HG03135 (cell line): ENCODE measurements at regions not wholly inside any gene's neighbourhood (a gene's known extent, or its start where the extent isn't known, plus 50 kb on each side); places are given as distances from the start of the nearest gene placed in this dataset.

ENCODE experiments used
- ATAC-seq: cut with Tn5 transposase; IDR thresholded peaks from one replicate; pipeline ENCODE4 v1.9.1; 2021; ENCODE audit warnings: mild to moderate bottlenecking, moderate library complexity; ENCODE audit not compliant: unreplicated experiment

DNA sequence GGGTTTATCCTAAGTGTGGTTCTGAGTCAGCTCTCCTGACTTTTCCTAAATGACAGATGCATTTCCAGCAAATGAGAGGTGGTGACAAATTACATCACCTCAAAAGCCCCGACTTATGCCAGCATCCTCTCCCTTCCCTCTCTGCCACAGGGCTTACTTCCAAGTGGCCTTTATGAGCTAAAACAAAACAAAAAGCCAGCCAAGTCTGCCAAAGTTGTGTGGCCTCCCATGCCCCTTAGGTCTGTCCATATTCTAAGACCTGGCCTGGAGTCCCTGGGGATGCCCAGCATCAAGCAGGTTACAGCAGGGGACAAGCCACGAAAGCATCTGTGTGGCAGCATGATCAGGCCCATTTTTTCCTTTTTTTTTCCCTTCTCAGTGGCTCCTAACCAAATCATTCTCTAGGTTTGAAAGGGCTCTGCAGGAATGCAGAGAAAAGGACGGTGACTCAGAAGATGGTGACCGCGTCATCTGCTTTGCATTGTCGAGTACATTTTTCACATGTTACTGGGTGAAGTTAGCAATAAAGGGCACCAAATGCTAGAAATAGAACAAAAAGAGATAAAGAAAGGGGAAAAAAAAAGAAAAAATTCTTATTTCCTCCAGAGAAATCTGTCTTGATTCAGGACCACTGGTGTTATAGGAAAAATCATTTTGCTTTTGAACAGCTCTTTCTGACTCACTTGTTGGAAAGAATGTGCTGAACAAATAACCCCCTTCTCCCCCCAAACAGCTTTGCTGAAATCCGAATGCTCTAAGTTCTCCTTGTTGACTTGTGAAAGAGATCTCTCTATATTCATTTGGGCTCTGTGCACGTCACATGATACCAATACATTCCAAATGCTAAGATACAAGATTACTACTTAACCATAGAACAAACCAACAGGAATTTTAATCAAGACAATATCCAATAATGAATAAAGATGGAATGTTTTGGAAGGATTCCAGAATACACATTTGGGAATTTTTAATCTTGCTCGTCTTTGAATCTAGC lies 178.7 kb downstream of the EN1 start:
- ATAC-seq = no peak

DNA sequence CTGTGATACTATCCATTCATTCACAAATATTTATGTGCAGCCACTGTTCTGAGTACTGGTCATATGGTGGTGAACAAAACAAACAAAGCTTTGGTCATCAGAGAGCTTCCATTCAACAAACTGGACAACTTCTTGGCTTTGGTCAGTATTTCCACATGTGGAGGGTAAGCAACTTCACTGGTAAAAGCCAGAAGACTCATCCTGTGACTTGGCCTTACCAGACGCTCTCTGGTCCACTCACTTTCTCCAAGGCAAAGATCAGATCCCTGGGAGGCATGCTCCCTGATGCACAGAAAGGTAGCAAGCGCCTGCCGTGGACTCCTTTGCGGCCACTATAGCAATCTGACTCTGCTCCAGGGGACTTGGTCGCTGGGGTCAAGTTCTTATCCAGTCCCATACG lies 179.5 kb downstream of the EN1 start:
- ATAC-seq = no peak

- no peak for ATAC-seq
These were observed 180.1 kb downstream of the EN1 start for GRCh38 chr2:118667348-118667747.

- no peak for ATAC-seq
These were observed 181.5 kb downstream of the EN1 start for GRCh38 chr2:118665784-118666529.

GRCh38 chr2:118661179-118661578 lies 186.3 kb downstream of the EN1 start:
- ATAC-seq = no peak

- ATAC-seq = no peak
These were observed 188.8 kb downstream of the EN1 start for GRCh38 chr2:118658596-118659198.

DNA sequence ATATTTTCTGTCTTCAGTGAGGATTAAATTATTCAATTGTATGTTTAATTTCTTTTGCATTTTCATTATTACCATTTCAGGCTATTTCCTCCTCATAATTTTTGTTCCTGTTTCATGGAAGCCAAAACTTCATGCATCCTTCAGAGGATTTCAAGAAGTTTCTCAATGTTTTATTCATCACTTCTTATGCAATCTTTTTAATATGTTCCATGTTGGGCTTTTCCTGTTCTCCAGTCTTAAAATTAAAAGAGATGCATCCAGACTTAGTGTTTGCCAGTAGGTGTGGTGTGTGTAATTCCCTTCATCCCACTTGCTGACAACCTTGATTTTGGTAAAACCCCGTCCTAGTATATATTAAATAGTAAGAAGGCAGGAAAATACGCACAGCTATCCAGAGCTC lies 190.0 kb downstream of the EN1 start:
- ATAC-seq = no peak

DNA sequence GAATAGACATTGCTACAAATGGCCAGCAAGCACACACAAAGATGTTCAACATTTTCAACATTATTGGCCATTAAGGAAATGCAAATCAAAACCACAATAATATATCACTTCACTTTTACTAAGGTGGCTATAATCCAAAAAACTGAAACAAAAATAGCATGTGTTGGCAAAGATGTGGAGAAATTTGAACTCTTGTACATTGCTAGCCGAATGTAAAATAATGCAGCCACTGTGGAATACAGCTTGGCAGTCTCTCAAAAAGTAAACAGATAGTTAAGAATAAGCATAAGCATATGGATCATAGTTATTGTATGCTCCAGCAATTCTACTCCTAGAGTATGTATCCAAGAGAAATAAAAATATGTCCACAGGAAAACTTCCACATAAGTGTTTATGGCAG lies 192.5 kb downstream of the EN1 start:
- ATAC-seq = no peak

GRCh38 chr2:118650327-118650726 lies 197.1 kb downstream of the EN1 start:
- ATAC-seq = no peak

DNA sequence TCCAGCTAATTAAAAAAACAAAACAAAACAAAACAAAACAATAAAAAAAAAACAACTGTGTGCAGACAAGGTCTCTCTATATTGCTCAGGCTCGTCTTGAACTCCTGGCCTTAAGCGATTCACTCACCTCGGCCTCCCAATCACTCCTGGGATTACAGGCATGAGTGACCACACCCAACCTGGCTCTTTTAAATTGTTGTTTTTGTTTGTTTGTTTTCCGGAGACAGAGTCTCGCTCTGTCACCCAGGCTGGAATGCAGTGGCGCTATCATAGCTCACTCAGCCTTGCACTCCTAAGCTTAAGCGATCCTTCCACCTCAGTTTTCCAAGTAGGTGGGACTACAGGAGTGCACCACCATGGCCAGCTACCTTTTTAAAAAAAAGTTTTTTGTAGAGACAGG lies 201.6 kb downstream of the EN1 start:
- ATAC-seq = no peak

GRCh38 chr2:118644190-118644589 lies 203.3 kb downstream of the EN1 start:
- ATAC-seq = no peak

- no peak for ATAC-seq
These were observed 204.2 kb downstream of the EN1 start for GRCh38 chr2:118643294-118643693.

DNA sequence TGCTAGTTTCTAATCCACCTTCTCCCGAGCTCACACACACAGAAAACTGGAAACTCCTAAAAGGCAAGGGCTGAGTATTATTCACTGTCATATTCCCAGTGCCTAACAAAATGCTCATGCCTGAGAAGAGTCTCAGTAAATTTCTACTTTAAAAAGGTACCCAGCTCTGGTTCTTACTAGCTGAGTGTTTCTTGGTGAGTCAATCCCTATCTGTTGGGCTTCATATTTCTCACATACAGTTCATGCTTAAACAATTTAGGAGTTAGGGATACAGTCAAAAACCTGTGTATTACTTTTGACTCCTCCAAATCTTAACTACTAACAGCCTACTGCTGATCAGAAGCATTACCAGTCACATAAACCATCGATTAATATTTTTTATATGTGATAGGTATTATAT lies 204.9 kb downstream of the EN1 start:
- no peak for ATAC-seq

DNA sequence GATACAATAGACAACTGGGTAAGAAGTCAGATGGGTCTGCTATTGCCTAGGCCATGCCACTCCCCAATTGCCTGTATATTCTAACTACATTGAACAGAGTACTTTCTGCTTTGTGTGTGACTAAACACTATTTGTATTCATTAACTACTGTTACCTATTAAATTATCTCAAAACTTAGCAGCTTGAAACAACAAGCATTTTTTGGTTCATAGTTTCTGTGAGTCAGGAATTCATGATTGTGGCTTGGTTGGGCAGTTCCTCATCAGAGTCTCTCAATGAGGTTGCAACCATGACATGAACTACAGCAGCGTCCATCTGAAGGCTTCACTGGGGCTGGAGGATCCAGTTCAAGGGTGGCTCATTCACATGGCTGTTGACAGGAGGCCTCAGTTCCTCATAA lies 205.7 kb downstream of the EN1 start:
- ATAC-seq = no peak

DNA sequence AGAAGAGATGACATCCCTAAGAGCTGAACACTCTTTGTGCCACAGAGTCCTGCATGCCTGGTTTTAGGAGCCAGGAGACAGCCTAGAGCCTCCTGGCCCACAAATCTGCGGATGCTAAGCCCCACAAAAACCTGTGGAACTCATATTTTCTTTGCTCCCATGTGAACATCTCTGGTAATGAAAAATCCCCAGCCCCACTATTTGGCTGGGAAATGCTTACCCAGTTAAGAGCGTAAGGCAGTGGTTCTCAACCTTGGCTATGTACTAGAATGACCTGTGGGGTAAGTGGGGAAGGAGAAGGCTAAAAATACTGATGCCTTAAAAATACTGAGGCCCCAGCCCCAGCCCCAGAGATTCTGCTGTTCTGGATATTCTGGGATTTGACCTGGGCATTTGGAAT lies 208.1 kb downstream of the EN1 start:
- no peak for ATAC-seq

- no peak for ATAC-seq
These were observed 209.0 kb downstream of the EN1 start for GRCh38 chr2:118638453-118638852.

DNA sequence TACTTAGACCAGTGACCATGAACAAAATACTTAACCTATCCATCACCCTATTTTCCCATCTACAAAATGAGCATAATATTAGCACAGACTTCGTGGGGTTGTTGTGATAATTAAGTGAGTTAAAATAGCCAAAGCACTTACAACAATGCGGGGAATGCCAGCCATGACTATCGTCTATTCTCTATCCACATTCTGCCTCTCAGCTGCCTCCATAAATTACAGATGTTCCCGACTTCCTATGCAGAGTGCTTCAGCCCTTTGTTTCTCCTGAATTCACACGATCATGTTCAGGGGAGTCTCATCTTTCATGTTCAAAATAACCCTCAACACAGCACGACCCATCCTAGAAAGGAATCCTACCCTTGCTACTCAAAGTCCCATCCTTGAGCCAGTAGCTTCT lies 211.6 kb downstream of the EN1 start:
- ATAC-seq = no peak

- ATAC-seq = no peak
These were observed 212.6 kb downstream of the EN1 start for GRCh38 chr2:118634876-118635275.

- ATAC-seq = no peak
These were observed 214.0 kb downstream of the EN1 start for GRCh38 chr2:118633371-118634018.

GRCh38 chr2:118632921-118633320 lies 214.5 kb downstream of the EN1 start:
- ATAC-seq = no peak

GRCh38 chr2:118627156-118627555 lies 220.3 kb downstream of the EN1 start:
- ATAC-seq = no peak
